IPS DF 4.7 (cell line): ENCODE measurements at regions not wholly inside any gene's neighbourhood (a gene's known extent, or its start where the extent isn't known, plus 50 kb on each side); places are given as distances from the start of the nearest gene placed in this dataset.

Source experiments
- DNase-seq: peaks from one replicate; pipeline ENCODE4 v3.0.0-alpha.2; 2013; ENCODE audit warnings: low spot score; ENCODE audit errors: extremely low read depth

DNA sequence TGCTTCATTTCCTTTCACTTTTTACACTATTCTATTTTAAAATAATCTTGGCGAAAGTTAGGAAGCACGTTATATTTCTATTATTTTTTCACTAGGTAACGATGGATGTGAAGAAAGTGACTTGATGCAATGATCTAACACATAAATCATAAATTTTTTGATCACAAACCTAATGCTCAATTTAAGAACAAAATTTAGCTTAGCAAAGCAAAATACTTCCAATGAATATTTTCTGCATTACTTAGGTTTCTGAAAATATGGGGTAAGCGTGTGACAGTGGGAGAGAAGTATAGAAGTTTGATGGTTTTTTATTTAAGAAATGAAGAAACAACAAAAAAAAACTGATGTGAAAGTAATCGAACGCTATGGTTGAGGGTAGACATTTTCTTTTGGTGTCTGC, 1528.7 kb upstream of the CDH9 start:
- DNase-seq: no peak

DNA sequence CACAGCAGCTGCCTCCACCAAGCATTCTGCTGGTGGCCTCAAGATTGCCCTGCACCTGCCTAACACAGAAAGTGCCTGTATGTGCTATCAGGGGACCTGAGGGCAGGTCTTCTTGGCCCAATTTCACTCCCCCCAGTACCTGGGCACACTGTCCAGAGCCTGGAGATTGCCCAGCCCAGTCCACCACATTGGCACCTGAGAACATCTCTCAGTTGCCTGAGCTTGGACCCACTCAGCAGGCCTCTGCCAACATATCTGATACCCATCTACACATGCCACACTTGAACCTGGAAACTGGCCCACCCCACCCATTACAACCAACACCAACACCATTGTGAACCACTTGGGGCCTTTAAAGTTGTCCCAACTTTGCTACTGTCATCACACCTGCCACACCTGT, 1523.1 kb upstream of the CDH9 start:
- DNase-seq: no peak

DNA sequence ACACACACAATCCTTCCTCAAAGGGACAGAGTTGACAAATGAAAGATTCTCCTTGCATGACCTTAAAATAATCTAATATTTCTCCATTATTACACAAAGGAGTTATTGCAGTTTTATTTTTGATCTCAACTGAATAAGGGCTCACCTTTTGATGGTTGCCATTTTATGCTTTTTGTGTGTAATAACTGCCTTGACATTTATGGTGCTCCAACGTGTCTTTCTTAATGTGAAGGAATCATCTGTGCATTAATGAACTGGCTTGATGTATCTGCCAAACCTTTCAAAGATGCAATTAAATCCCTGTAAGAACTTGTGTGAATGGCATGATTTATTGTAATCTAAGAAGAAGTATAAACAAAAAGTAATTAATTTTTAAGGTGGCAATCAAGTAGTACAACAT, 1519.8 kb upstream of the CDH9 start:
- no peak for DNase-seq

DNA sequence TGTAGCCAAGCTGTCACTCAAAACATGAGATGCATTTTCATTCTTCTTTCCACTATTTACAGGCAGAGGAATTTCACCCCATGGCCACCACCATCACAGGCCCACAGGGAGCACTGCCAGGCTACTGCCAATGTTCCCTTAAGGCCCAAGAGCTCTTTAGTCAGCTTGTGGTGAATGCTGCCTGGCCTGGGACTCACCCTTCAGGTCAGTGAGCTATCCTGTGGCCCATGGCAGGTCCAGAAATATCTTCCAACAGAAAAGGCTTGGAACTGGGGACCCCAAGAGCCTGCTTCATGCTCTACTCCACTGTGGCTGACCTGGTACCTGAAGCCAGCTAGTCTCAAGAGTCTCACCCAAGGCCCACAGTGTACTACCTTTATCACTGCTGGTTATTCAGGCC, 1518.7 kb upstream of the CDH9 start:
- DNase-seq: no peak

DNA sequence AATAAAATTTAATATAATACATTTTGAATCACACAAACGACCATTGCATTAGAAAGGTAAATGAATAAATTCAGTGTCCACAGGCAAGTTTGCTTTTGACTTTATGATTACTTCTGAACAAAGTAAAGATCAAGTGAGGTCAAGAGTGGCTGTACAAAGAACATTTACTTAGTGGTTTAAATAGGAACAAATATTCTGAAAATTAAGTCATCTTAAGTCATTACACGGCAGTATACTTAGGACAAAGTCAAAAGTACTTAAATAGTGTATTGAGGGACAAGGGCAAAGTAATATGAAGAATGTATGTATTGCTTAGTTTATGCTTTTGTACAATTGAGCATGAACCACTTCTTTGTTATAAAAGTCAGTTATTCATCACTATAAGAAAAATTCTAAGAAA, 1511.2 kb upstream of the CDH9 start:
- no peak for DNase-seq

DNA sequence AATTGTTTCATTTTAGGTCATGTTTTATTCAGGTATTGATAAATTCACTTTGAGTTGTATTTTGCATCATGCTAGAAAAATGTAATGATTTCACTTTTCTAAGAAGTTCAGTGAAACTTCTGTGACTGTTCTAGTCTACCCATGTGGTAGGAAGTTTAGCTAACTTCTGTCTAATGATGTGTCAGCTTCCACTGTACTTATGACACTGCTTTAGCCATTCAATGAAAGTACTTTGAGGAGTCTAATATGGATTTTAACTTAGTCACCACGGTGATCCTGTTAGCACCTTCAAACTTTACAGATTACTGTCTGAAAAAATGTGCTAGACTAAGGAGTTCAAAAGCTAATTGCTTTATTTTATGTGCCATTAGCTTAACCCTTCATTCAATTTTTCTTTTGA, 1510.5 kb upstream of the CDH9 start:
- DNase-seq: no peak

DNA sequence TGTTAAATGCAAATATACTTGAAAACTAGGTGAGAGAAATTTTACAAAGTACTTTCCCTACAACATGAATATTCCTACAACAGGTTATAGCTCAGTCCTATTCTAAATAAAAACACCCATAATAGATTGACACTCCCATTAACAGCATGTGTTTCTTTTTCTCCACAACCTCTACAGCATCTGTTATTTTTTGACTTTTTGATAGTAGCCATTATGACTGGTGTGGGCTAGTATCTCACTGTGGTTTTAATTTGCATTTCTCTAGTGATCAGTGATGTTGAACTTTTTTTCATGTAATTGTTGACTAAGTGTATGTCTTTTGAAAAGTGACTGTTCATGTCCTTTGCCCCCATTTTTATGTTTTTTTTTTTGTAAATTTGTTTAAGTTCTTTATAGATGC, 1506.1 kb upstream of the CDH9 start:
- no peak for DNase-seq

DNA sequence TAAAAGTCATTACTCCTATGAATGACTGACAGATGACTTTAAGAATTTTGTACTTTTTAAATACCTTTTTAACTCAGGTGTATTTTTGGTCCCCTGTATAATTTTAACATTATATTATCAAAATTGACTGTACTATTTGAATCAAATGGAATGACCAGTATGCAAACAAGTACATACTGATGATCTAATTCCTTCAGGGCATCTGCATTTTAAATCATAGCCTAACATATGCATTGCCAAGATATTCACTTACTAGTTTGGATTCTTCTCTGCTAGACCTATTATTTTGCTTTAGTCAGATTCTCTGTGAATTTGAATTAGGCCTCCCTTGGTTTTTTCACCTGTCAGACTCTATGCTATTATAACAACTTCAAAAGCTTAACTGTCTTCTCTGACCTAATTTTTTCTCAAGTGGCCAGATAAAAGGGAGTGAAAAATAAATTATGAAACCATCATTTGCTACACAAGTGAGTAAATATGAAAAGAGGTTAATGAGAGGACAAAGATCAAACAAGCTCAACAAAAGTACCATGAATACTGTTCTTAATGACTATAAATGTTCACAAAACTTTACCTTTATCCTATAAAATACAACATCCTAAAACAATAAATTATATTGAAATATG, 1505.2 kb upstream of the CDH9 start:
- no peak for DNase-seq

DNA sequence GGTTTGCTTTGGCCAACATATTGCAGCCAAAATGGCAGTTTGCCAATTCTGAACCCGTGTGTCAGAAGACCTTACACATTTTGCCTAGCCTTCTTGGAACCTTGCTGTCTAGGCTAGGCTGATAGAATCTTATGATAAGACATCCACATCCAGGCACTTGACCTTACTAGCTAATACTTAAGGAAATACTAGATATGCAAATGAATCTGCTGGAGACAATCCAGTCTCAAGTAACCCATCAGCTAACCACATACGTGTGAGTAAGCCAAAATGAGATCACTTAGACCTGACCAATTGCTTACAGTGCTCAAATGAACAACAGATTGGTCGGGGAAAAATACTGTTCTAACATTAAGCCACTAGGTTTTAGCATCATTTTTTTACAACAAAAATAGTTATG, 1504.6 kb upstream of the CDH9 start:
- no peak for DNase-seq

DNA sequence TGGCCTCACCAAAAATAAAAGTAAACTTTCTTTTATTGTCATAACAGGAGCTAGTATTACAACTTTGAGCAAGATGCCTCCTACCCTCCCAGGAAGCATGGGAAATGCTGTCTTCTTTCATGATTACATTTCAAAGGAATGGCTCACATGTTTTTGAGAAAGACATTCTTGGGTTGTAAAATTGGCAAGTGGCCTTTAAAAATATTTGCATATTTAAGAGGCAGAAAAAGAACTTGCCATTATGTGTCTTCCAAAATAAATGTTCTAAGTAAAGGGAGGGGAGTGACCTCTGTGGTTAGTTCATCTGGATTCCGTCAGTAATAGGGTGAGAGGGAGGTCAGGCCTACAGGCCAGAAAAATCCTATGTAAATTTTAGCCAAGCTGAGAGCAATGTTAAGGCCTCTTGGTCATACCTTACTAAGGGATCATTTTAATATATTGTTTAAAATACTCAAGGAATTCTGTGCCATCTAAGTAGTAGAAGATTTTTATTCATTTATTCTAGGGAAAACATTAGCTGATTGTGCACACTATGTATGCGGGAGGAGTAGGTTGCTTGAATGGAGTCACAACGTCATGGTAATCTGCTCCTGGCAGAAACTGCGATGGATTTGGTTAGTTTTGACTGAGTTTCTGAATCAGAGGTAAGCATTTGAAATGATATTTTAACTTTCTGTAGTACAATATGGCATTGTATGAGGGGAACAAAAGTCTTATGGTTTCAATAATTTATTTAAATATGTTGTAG, 1485.7 kb upstream of the CDH9 start:
- DNase-seq: no peak

DNA sequence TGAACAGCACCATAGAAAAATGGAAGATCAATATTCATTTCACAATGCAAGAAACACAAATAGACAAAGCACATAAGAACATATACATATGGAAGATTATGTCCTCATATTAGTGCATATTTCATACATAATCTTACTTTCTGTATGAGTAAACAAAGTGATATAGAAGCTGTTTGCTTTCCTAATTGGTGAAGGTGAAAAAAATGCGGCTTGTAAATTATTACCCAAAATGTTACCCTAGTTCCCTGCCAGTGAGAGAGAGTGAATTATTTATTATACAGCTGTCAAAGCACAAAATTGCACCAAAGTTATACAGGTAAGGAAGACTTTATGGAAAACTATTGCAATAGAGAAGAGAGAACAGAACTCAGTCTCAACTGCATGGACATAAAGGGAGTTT, 1485.0 kb upstream of the CDH9 start:
- no peak for DNase-seq

DNA sequence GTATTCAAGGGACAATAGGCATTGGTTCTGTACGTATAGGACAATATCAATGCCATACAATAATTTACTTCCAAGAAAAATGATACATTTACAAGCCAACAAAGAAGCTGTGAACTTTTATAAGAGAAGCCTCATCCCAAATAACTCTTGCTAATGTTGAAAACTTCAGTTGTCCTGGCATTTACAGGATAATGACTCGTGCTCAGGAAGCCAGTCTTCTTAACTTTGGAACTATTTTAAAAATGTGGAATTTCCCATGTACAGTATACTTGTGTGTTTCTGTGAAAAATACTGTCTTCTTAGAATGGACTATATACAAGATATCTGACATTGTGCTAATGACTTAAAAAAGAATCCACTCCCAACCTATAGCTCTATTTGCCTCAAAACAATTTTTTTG, 1479.3 kb upstream of the CDH9 start:
- DNase-seq: no peak

DNA sequence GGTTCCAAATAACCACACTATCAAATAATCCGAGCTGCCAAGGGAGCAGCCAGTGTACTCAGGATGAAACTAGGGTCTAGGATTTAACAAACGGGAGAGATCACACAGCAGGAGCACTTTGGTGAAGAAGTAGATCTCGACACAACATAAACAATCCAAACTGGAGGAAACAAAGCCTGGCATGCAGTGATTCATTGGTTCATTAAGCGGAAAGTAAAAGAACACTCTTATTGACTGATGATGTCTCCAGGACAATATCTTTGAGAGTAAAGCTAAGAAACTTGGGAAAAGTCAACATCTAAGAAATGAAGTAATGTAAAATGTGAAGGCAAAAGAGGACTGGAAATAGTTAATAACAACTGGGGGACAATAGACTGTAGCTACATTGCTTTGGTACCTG, 1478.3 kb upstream of the CDH9 start:
- DNase-seq: no peak

DNA sequence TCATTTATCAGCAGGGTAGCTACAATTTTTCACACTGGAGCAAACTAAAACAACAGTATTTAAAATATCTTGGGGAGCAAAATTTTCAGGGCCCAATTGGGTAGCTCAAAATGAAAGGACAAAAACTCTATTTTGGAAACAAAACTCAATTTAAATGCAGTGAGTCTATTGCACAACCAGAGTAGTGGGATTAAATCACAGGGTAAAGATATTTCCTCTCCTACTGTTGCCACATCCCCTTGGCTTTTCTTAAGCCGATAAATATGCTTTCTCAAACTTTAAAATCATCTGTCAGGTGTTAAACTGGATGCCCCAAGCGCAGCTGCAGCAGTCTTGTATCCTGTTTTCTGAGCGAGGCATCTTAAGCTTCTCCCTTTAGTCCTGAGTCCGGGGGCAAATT, 1474.3 kb upstream of the CDH9 start:
- DNase-seq: no peak

DNA sequence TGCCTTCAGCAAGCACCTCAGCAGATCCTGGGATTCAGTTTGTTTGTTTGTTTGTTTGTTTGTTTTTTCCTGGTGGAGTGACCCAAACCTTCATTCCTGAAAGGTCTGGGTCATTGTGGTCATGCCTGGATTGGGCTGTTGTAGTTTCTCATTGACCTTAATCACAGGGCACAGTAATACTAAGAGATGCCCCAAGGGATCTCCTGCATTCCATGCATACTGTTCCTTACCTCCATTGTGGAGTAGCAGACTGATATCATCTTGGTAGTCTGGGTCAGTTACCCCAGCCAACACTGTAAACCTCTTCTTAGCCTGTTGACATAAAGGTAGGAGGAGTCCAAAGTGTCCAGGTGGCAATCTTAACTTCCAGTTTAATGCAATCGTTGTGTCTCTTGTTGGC, 1466.7 kb upstream of the CDH9 start:
- DNase-seq: no peak

DNA sequence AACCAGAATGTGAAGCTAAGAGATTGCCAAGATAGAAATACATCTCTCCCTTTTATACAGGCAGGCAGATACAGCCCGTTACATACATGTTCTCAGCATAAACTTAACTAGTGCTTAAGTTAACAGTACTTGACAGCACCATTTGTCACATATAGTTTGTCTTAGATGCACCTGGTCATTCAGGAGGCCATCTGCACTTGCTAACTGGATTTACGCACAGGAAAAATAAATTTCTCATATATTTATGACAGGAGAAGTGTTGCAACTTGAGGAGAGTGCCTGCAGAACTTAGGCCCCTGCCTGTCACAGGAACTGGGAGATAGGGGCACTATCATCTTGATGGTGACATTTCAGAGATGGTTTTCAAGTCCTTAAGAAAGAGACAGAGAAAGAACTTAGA, 1462.1 kb upstream of the CDH9 start:
- DNase-seq: no peak

DNA sequence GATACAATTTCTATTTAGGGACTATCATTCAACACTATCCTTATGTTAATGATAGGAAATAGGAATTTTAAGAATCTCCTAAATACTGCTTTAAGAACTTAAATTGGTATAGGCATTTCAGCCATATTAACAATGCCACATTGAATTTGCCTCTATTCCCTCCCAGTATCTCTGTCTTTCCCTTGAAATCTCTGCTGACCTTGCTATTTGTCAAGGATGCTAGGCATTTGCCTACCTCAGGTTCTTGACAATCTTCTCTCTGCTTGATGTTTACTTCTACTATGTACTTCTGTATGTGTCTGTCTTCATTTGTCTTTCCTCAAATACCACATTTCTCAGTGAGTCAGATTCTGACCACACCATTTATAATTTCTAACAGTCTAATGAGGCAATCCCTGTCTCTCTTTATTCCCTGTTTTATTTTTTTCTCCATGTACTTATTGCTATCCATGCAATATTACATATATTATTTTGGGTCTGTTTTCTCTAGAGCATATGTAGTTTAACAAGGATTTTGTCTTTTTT, 1461.4 kb upstream of the CDH9 start:
- no peak for DNase-seq

DNA sequence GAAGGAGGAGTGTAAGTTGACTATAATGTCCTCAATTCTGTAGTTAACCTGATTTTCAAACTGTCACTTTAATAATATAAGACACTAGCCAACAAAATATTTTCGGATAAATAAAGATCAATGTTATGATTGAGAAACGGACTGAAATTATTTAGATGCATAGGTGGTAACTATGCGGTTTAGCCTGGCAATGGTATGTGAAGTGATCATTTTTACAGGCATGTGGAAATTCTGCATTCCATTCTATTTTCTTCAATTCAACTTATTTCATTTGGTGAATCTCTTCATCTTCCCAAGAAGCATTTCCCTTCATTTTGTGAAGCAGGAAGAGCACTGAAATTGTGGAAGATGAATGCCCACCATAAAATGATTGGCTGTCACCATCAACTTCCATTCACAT, 1457.5 kb upstream of the CDH9 start:
- no peak for DNase-seq

DNA sequence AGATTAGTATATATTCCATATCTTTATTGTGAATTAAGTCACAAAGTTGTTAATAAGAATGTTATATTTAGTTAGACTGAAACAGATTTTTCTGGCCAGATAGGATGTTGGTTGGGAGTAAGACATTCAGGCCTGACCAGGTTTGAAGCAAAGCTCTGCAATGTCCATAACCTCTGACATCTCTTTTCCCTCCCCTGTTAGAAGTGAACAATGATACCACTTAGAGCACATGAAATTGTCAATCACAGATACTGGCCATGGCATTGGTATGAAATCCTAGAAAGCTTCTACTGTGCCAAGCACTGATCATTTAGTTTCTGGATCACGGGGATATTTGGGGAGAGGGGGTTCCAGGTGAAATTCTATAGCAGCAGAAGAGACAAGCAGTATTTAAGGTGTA, 1455.1 kb upstream of the CDH9 start:
- no peak for DNase-seq

DNA sequence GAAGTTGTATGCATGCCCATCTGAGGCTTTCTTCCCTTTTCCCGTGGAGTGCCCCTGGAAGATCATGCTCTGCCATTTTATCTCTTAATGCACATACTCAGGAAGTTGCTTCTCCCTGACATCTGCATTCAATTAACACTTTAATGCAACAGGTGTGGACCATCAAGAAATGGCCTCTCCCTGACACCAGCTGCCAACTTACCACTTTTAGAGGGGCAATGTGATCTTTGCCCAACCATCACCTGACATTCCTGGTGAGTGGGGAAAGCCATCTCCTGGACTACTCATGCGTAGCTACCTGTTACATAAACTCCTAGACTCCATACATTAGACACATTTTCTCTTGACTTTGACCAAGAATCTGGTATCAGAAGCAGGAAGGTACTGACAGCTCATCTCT, 1450.4 kb upstream of the CDH9 start:
- no peak for DNase-seq

DNA sequence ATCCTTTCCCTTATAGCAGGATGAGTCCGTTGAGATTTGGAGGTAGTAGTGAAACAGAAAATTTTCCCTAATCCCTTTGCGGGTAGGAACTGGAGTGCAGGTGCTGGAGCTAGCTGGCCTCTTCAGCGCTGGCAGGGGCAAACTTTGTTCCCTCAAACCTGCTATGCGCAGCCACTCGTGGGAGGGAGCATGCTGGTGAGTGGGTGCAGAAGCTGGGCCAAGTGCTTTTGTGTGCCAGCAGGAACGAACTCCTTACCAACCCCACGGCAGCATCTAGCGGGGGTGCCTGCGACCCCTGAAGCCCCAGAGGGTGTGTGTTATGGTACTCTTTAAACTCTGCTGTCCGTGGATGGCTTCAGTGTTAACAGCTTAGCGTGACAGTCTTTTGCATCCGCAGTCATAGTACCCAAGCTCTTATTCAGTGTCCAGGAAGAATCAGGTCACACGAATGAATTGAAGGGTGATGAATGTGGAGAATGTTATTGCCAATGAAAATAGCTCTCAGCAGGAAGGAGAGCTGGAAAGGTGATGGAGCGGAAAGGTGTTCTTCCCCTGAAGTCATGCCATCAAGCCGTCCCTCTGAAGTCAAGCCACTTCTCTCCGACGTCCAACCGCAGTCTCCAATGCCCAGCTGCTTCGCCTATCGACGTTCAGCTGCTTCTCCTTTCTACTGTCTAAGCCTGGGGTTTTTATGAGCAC, 1445.1 kb upstream of the CDH9 start:
- DNase-seq: no peak

DNA sequence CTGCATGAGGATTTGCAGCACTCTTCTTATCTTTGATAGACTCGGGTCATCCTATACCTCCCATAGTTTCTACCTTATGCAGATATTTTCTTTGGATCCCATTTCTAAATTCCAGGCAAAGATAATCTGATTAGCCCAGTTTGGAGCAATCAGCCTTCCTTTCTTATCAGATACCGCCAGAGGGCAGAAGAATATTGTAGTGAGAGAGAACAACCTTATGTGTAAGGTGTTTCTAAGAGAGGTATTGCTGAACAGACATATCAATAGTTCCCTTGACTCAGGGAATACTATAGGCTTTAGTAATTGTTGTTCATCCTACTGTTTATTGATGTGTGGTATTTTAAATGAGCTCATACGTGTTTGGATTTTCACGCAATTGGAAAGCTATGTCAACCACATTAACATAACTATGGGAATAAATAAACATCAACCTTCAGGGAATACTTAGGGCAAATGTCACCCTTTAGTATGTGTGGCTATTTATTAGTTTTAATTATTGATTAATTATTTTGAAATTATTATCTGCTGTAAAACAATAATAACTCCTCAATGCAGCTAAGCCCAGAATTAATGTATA, 1435.2 kb upstream of the CDH9 start:
- DNase-seq: no peak
